PC-9 (cell line): ENCODE measurements at regions not wholly inside any gene's neighbourhood (a gene's known extent, or its start where the extent isn't known, plus 50 kb on each side); places are given as distances from the start of the nearest gene placed in this dataset.

ENCODE experiments used
- BruUV-seq: library from RNA; stranded (reverse); fragments of 400-500 nt; replicated peaks from 2 replicates; lab custom pipeline; 2021; lab: Mats Ljungman, UMichigan
- CTCF ChIA-PET: fragments of 300-600 bp; sonication (Branson Sonifier 250); formaldehyde crosslinking; loops from one replicate; lab custom pipeline; 2022; ENCODE audit warnings: antibody characterized with exemption; lab: Charles Lee
- POLR2A ChIA-PET: fragments of 300-600 bp; sonication (Branson Sonifier 250); formaldehyde crosslinking; loops from one replicate; lab custom pipeline; 2022; ENCODE audit warnings: antibody characterized with exemption; ENCODE audit not compliant: unreplicated experiment; lab: Charles Lee
- DNase-seq, 2 experiments: peaks; one replicate each; pipeline versions ENCODE4 v3.0.0 to v3.0.0-alpha.2; 2015 to 2022; ENCODE audit warnings: mixed read lengths in 1 of 2
- H2AFZ ChIP-seq: fragments of 200-600 bp; sonication (generic); 2 replicates; pipeline ENCODE4 v1.8.1; 2017; ENCODE audit warnings: antibody characterized with exemption
- H3F3A ChIP-seq: fragments of 200-600 bp; sonication (generic); 2 replicates; pipeline ENCODE4 v1.8.1; 2017; ENCODE audit warnings: antibody characterized with exemption, mild to moderate bottlenecking, low read depth; ENCODE audit not compliant: insufficient read depth
- H3K27ac ChIP-seq: fragments of 200-600 bp; sonication (generic); 2 replicates; pipeline ENCODE4 v1.6.1; 2016; ENCODE audit warnings: mixed run types
- H3K27me3 ChIP-seq: fragments of 200-600 bp; sonication (generic); 2 replicates; pipeline ENCODE4 v1.6.1; 2016; ENCODE audit warnings: low read depth, mixed run types; ENCODE audit not compliant: insufficient read depth
- H3K36me3 ChIP-seq: fragments of 200-600 bp; sonication (generic); 2 replicates; pipeline ENCODE4 v1.6.1; 2016; ENCODE audit warnings: low read depth, mixed run types
- H3K4me1 ChIP-seq: fragments of 200-600 bp; sonication (generic); replicated peaks from 2 replicates; pipeline ENCODE4 v1.6.1; 2016; ENCODE audit warnings: mixed run types; ENCODE audit not compliant: insufficient read depth
- H3K4me2 ChIP-seq: fragments of 200-600 bp; sonication (generic); 2 replicates; pipeline ENCODE4 v1.6.1; 2017; ENCODE audit warnings: mixed run types
- H3K4me3 ChIP-seq: fragments of 200-600 bp; sonication (generic); 2 replicates; pipeline ENCODE4 v1.6.1; 2016; ENCODE audit warnings: mixed run types
- H3K79me2 ChIP-seq: fragments of 200-600 bp; sonication (generic); 2 replicates; pipeline ENCODE4 v1.6.1; 2017; ENCODE audit warnings: low read depth, mixed run types
- H3K9me2 ChIP-seq: fragments of 200-600 bp; sonication (generic); 2 replicates; pipeline ENCODE4 v1.8.1; 2017; ENCODE audit warnings: mild to moderate bottlenecking; ENCODE audit not compliant: insufficient read depth
- H3K9me3 ChIP-seq: fragments of 200-600 bp; sonication (generic); 2 replicates; pipeline ENCODE4 v1.8.1; 2016; ENCODE audit warnings: low read depth; ENCODE audit not compliant: insufficient read depth
- H4K20me1 ChIP-seq: fragments of 200-600 bp; sonication (generic); 2 replicates; pipeline ENCODE4 v1.8.1; 2017; ENCODE audit not compliant: insufficient read depth
- CTCF ChIP-seq: fragments of 200-600 bp; sonication (generic); conservative IDR thresholded peaks from 2 replicates; pipeline ENCODE4 v1.6.1; 2017; ENCODE audit warnings: mixed run types, antibody characterized with exemption, mild to moderate bottlenecking, moderate library complexity
- EZH2 ChIP-seq: fragments of 200-600 bp; sonication (generic); IDR thresholded peaks from 2 replicates; pipeline ENCODE4 v1.8.0; 2017; ENCODE audit warnings: antibody characterized with exemption, low read depth
- intact Hi-C: fragments of 100-400 bp; cut with micrococcal nuclease; formaldehyde crosslinking; loops from one replicate; pipeline ENCODE4 v1.10.0; 2022; ENCODE audit not compliant: unreplicated experiment

GRCh38 chr21:15162921-15163320 lies 98.1 kb upstream of the NRIP1 start:
- Histone ChIP-seq H3K27me3 (no peaks in the 10 kb centered on the region), H2AFZ (no peak overlapping the region), H3K4me1 (peaks cover 16% of the 10 kb centered on the region), H3K4me3 (no peak overlapping the region), H3F3A (peaks cover 11% of the 10 kb centered on the region; the same call in 1 of the 2 replicates), H3K4me2 (no peak overlapping the region), H4K20me1 (no peaks in the 10 kb centered on the region), H3K36me3 (no peaks in the 10 kb centered on the region), H3K9me2 (no peaks in the 10 kb centered on the region), H3K79me2 (no peaks in the 10 kb centered on the region), H3K9me3 (peaks cover 6% of the 10 kb centered on the region; the same call in 1 of the 2 replicates), H3K27ac (no peak overlapping the region)
- ChIA-PET CTCF (no interaction called here), POLR2A (no interaction called here)
- intact Hi-C loops: no loop called here
- no peak for DNase-seq
- no TSS peak for BruUV-seq
- TF ChIP-seq EZH2 (no peak), CTCF (no peak)

- H3K27ac ChIP-seq: 0 out of 2 replicates have a peak overlapping the region, but pooled peaks have one; percentile 40
- peaks cover 15% of the 10 kb centered on the region for H3K4me1 ChIP-seq
- H3K9me3 ChIP-seq: peaks cover 6% of the 10 kb centered on the region; the same call in 1 of the 2 replicates
- intact Hi-C loops: no loop called here
- H3K4me2 ChIP-seq: peak overlapping the region; percentile 32
- peaks cover 11% of the 10 kb centered on the region; the same call in 1 of the 2 replicates for H3F3A ChIP-seq
- H4K20me1 ChIP-seq: no peaks in the 10 kb centered on the region
- H3K79me2 ChIP-seq: no peaks in the 10 kb centered on the region
- H3K27me3 ChIP-seq: no peaks in the 10 kb centered on the region
- no TSS peak for BruUV-seq
- ChIA-PET POLR2A (no interaction called here), CTCF (no interaction called here)
- no peaks in the 10 kb centered on the region for H3K36me3 ChIP-seq
- no peaks in the 10 kb centered on the region for H3K9me2 ChIP-seq
- no peak overlapping the region for H3K4me3 ChIP-seq
- no peak overlapping the region for H2AFZ ChIP-seq
- no peak for DNase-seq
- TF ChIP-seq EZH2 (no peak), CTCF (no peak)
Observed at GRCh38 chr21:15164273-15164672, 99.5 kb upstream of the NRIP1 start.

- Histone ChIP-seq H2AFZ (no peak overlapping the region), H3K4me3 (no peak overlapping the region), H3K79me2 (no peaks in the 10 kb centered on the region), H3K27me3 (no peaks in the 10 kb centered on the region), H3K36me3 (no peaks in the 10 kb centered on the region), H3K9me3 (peaks cover 6% of the 10 kb centered on the region; the same call in 1 of the 2 replicates), H3K4me1 (peaks cover 11% of the 10 kb centered on the region), H3K9me2 (no peaks in the 10 kb centered on the region), H3K4me2 (peak overlapping the region; percentile 32), H3F3A (peaks cover 11% of the 10 kb centered on the region; the same call in 1 of the 2 replicates), H3K27ac (0 out of 2 replicates have a peak overlapping the region, but pooled peaks have one; percentile 40), H4K20me1 (no peaks in the 10 kb centered on the region)
- intact Hi-C loops: no loop called here
- ChIA-PET CTCF (no interaction called here), POLR2A (no interaction called here)
- BruUV-seq: no TSS peak
- TF ChIP-seq EZH2: no peak
- no peak for TF ChIP-seq CTCF
- DNase-seq: peak; percentile 30 to 44
Observed at GRCh38 chr21:15164678-15165303, 100.0 kb upstream of the NRIP1 start.
